DND-41 (cell line): ENCODE measurements at regions not wholly inside any gene's neighbourhood (a gene's known extent, or its start where the extent isn't known, plus 50 kb on each side); places are given as distances from the start of the nearest gene placed in this dataset.

Source experiments
- CTCF ChIP-seq: IDR thresholded peaks from 2 replicates; pipeline ENCODE4 v1.5.1; 2012; ENCODE audit warnings: borderline replicate concordance, low read length, moderate library complexity, mild to moderate bottlenecking; ENCODE audit not compliant: poor library complexity, severe bottlenecking; ENCODE audit errors: extremely low read depth
- EZH2 ChIP-seq: IDR thresholded peaks from 3 replicates; pipeline ENCODE4 v1.6.1; 2012; ENCODE audit warnings: borderline replicate concordance, low read depth, mild to moderate bottlenecking, moderate library complexity, low read length, inconsistent platforms; ENCODE audit not compliant: severe bottlenecking

DNA sequence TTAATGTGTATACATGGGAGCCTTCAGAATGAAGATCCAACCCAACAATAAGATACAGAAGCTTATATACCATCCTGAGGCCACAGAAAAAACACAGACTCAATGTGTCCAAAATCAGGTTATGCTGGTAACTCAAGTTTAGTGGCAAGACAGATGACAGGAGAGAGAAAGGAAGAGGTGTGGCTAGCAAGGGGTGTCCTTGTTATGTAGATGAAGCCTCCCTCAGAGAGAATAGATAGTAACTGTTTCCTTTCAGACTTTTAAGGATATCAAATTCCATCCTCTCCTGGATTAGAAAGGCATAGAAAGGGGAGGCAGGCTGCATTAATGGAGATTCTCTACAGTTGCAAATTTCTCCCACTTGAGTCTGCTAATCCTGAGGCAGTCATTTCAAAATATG, 447.4 kb downstream of the GABRB3 start:
- no peak for TF ChIP-seq CTCF
- no peak for TF ChIP-seq EZH2
